ENCODE measurements at regions not wholly inside any gene's neighbourhood (a gene's known extent, or its start where the extent isn't known, plus 50 kb on each side); places are given as distances from the start of the nearest gene placed in this dataset.
"Not testable (repeated sequence)": the region's sequence is repeated elsewhere in the genome, so short reads cannot be mapped to it uniquely, and the experiment has no call there.

GRCh38 chr18:8501044-8501443 is 108.2 kb upstream of the RAB12 start:
- no peak for DNase-seq

DNA sequence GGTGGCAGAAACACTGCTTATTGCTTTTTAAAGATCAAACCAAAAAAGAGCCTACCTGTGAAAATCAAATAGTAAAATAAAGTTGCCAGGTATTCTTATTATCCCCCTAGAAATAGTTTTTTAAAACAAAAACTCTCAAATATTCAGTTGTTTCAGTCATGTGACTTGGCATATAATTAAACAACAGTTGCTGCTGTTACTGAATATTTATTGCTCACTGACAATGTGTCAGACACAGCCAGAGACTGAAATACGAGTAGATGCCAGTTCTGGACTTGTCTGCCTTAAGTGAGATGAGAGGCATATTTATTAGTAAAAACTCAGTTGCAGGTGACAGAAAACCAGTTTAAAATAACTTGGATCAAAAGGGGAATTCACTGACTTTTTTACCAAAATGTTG is 106.0 kb upstream of the RAB12 start:
- no peak for DNase-seq

DNA sequence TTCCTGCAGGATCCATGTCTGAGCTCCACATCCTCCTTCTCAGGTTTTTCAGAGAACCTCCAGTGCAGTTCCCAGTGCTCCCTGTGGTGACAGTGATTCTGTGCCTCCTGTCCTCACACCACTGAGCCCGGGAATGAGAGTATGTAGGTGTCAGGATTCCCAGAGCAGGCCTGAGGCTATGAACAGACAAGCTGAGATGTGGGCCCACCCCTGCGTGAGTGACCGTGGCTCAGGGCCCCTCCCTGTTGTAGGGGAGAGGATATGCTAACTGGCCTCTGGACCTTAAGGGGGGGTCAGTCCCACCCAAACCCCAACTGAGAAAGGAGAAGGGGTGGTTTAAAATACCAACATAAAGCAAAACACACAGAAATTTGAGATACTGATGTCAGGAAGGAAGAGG is 104.8 kb upstream of the RAB12 start:
- DNase-seq = no peak

GRCh38 chr18:8504880-8505435 is 104.3 kb upstream of the RAB12 start:
- no peak for DNase-seq

DNA sequence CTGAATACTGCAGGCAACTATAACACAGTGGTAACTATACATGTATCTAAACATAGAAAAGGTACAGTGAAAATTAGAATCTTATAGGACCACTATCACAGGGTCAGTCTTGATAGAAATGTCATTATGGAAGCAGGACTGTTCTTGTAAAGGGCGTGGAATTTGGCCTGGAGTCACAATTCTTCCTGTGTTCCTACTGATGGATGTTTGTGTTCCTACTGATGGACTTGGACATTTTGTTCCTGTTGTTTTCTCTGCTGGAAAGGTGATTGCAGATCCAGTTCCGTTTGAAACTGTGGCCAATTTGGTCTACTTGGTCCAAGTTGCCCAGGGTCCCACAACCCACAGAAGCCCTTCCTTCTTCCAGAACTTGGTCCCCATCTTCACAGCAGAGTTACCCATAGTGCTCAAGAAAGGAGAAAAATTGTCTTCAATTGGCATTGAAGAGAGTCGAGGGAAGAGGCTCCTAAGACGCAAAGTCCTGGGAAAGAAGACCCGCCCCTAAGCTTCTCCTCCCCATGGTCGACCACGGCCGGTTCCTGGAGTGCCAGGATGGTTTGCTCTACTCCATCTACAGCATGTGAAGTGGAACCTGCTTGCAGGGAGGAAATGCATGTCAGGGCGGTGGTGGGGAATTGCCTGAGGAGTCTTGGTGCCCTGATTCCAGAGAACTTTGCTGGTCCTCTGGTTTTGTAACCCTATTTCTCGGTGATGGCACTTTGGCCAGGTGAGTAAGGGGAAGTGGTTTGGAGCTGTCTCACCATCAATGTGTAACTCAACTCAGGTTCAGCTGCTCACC is 102.8 kb upstream of the RAB12 start:
- no peak for DNase-seq

GRCh38 chr18:8507361-8507760 is 101.9 kb upstream of the RAB12 start:
- DNase-seq = no peak

DNA sequence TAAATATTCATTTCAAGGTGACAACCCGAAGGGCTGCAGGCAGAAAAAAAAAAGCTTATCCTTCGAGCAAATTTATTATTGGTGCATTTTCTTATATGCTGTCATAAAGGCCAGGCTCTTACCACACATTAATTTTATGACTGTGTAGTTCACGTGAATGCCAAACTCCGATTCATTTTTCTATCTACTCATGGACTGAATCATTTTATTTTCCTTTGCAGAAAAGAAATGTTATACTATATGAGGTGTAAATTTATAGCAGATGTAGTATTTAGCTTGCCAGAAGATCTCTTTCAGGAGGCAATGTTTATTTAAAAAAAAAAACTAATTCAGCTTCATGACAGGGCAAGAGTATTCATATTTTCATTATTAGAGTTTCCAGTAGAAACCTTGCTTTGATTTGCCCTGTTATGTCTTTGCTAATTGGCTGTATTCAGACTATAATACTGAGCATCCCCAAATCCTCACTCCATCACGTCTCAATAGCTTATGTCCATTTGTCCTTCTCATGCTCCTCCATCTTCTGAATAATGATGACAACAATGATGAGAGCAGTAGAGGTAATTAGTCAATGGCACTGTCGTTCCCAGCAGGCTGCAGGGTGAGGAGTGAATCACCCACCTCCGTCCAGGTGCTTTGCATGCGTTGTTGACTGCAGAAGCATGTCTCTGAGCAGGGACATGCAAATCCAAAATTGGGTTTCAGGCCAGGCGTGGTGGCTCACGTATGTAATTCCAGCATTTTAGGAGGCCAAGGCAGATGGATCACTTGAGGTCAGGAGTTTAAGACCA is 101.1 kb upstream of the RAB12 start:
- no peak for DNase-seq

- DNase-seq = no peak
Measured at GRCh38 chr18:8513249-8513648, 96.0 kb upstream of the RAB12 start.

DNA sequence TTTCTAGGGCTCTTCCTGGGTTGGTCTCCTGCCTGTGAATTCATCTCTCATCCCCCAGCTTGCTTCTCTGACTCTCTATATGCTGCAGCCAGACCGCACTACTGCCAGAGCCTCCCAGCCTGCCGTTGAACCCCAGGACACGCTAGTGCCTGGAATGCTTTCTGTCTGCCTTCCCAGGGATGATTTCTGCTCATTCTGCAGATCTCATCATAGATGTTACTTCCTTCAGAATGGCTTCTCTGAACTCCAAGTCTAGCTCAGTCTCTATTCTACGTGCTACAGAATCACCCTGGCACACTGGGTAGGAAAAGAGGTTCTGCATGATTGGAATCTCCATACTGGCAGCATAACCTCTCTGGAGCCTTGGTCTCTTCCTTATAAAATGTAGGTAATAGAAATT is 94.8 kb upstream of the RAB12 start:
- no peak for DNase-seq

GRCh38 chr18:8515142-8515865 is 93.9 kb upstream of the RAB12 start:
- no peak for DNase-seq

DNA sequence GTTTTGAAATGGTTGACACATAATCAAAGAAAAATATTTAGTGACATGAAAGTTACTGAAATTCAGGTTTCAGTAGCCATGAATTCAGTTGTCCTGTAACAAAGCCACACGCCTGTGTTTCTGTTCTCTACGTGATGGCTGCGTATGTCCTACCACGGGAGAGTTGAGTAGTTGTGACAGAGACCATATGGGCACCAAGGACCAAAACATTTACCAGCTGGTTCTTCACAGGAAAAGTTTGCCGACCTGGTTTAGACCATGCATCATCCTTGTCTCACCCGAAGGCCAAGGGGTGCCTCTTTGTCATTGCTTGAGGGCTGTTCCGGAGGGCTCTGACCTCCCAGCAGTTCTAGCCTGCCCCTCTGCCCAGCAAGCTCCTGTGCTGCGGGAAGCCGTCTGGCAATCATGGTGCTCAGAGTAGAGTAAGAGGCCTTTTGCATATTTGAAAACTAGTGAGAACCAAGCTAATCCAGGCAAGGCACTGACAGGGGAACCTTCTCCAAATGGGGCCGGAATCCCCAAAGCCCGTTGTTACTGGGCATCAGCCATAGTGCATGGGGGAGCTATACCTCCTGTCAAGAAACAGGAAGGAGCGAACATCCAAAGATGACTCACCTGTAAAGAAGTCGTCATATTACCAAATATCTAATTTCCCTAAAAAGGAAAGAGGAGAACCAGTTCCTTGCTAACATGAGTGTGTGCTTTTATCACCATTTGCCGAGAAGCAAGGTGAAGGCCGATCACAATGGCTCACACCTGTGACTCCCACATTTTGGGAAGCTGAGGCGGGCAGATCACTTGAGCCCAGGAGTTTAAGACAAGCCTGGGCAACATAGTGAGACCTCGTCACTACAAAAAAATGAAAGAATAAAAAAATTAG is 92.6 kb upstream of the RAB12 start:
- no peak for DNase-seq

- DNase-seq = no peak
Measured at GRCh38 chr18:8517276-8517675, 92.0 kb upstream of the RAB12 start.

- DNase-seq = no peak
Measured at GRCh38 chr18:8519102-8519501, 90.1 kb upstream of the RAB12 start.

- no peak for DNase-seq
Measured at GRCh38 chr18:8520266-8520665, 89.0 kb upstream of the RAB12 start.

GRCh38 chr18:8522756-8523155 is 86.5 kb upstream of the RAB12 start:
- no peak for DNase-seq

DNA sequence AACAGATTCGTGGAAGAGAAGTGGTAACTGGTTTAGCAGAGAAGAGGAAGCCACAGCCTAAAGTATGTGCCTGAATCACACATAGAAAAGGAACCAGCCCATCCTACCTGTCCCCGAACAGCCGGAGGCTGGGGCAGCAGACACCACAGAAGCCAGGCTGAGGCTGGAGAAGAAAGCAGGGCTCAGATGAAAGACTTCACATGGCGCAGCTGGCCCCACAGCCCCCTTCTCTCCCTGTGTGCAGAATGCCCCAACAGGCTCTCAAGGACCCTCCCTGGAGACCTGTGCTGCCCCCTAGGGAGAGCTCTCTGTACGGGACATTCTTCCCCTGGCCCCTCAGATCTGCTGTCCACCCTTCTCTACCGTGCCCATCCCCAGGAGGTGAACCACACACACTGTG is 83.5 kb upstream of the RAB12 start:
- DNase-seq = no peak

DNA sequence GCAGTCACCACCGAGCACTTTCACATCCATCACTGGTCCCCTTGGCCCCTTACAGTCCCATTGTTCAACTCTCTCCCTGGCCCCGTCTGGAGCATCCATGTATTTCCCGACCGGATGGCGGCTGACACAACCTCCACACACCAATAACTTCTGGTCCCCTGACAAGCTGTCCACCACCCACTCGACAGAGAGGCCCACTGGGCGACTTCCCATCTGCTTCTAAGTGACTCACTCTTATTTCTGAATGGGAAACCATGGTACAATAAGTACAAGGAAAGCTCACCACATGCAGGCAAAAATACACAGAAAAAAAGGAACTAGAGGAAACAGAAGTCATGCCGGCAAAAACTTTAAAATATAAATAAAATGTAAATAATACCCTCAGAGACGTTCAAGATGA is 82.9 kb upstream of the RAB12 start:
- no peak for DNase-seq

GRCh38 chr18:8529609-8530008 is 79.6 kb upstream of the RAB12 start:
- DNase-seq = no peak

- not testable (repeated sequence) for DNase-seq
Measured at GRCh38 chr18:8531084-8531483, 78.2 kb upstream of the RAB12 start.

DNA sequence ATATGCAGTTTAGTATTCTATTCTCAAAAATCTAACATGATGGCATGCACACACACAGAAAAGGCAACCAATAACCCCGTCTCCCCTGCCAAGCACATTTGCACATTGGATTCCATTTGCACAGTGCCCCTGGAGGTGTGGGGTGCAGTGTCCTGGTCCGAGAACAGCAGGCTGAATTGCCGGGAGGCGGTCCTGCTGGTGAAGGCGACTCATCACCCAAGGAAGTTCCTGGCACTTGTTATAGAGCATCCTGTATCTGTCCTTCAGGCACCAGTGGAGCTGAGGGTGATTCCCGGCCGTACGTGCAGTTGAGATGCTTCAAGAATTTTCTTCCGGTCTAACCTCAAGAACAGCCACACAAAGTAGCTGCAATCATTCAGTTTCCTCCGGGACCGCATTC is 73.0 kb upstream of the RAB12 start:
- no peak for DNase-seq

- no peak for DNase-seq
Measured at GRCh38 chr18:8536922-8537321, 72.3 kb upstream of the RAB12 start.

- DNase-seq = no peak
Measured at GRCh38 chr18:8537400-8537799, 71.8 kb upstream of the RAB12 start.
